ENCODE measurements at regions not wholly inside any gene's neighbourhood (a gene's known extent, or its start where the extent isn't known, plus 50 kb on each side); places are given as distances from the start of the nearest gene placed in this dataset.

DNA sequence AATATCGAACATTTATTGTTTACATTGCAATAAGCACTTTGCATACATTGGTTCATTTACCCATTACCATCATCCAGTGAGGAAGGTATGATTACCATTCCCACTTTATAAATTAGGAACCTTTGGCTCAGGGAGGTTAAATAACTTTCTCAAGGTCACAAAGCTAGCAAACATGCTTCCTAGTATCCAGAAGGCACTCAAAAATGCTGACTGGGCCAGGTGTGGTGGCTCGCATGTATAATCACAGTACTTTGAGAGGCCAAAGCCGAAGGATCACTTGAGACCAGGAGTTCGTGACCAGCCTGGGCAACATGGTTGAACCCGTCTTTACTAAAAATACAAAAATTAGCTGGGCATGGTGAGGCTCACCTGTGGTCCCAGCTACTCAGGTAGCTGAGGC lies 259.6 kb downstream of the TMEM114 start:
- intact Hi-C loops (cut with micrococcal nuclease; ENCODE audit: unreplicated experiment): no loop called here
- no peaks in the 10 kb centered on the region for H4K20me1 ChIP-seq (ENCODE audit: insufficient read depth, low read length)
- no peak overlapping the region for H3K4me2 ChIP-seq (ENCODE audit: low read length)
- CTCF ChIA-PET (ENCODE audit: unreplicated experiment): no interaction called here
- no TSS peak for BruUV-seq (replicated peaks)
- H3K79me2 ChIP-seq (ENCODE audit: insufficient read depth, low read depth, low read length): no peaks in the 10 kb centered on the region
- POLR2A ChIA-PET: no interaction called here
- no peaks in the 10 kb centered on the region for H3K9me2 ChIP-seq (ENCODE audit: insufficient read depth, low read length)
- no peaks in the 10 kb centered on the region for H3K9me3 ChIP-seq (ENCODE audit: low read length)
- H3K36me3 ChIP-seq (ENCODE audit: insufficient read depth, low read length): no peaks in the 10 kb centered on the region
- H2AFZ ChIP-seq (ENCODE audit: low read length): no peak overlapping the region
- no peak overlapping the region for H3K27ac ChIP-seq (ENCODE audit: low read depth, low read length, poor library complexity, severe bottlenecking)
- no peaks in the 10 kb centered on the region for H3K4me1 ChIP-seq (ENCODE audit: insufficient read depth, low read length, poor library complexity, severe bottlenecking)
- DNase-seq (ENCODE audit: low spot score): no peak
- H3K4me3 ChIP-seq (ENCODE audit: low read depth, low read length, poor library complexity, severe bottlenecking): no peak overlapping the region
- TF ChIP-seq EZH2phosphoT487 (IDR thresholded peaks at IDR 0.05; ENCODE audit: borderline replicate concordance, low read depth, low read length): no peak
- TF ChIP-seq, protein P1, sequence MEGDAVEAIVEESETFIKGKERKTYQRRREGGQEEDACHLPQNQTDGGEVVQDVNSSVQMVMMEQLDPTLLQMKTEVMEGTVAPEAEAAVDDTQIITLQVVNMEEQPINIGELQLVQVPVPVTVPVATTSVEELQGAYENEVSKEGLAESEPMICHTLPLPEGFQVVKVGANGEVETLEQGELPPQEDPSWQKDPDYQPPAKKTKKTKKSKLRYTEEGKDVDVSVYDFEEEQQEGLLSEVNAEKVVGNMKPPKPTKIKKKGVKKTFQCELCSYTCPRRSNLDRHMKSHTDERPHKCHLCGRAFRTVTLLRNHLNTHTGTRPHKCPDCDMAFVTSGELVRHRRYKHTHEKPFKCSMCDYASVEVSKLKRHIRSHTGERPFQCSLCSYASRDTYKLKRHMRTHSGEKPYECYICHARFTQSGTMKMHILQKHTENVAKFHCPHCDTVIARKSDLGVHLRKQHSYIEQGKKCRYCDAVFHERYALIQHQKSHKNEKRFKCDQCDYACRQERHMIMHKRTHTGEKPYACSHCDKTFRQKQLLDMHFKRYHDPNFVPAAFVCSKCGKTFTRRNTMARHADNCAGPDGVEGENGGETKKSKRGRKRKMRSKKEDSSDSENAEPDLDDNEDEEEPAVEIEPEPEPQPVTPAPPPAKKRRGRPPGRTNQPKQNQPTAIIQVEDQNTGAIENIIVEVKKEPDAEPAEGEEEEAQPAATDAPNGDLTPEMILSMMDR (conservative IDR thresholded peaks at IDR 0.05; ENCODE audit: low read length): no peak

DNA sequence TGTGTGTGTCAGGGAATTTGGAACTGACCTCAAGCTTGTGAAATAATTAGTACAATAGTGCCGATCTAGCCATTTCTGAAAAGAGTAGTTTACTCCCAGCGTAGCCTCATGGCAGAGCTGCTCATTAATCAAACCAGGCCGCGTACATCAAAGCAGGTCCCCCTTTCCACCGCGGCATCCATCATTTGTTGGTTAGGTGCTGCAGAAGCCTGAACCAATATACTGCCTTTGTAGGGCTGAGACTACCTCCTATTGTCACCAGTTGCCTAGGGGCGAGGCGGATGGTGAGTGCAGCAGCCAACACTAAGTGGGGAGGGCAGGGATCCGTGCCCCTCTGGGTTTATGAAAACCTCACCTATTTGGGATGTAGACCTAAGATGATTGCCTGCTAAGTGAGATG lies 264.1 kb downstream of the TMEM114 start:
- no TSS peak for BruUV-seq (replicated peaks)
- no peaks in the 10 kb centered on the region for H4K20me1 ChIP-seq (ENCODE audit: insufficient read depth, low read length)
- intact Hi-C loops (cut with micrococcal nuclease; ENCODE audit: unreplicated experiment): no loop called here
- no peaks in the 10 kb centered on the region for H3K9me2 ChIP-seq (ENCODE audit: insufficient read depth, low read length)
- ChIA-PET CTCF (ENCODE audit: unreplicated experiment) (no interaction called here), POLR2A (interaction anchor here (0.7 kb wide), 1 partner anchor 8 kb away, joined by 3 read pairs; no protein-coding TSS in a partner anchor)
- H3K4me1 ChIP-seq (ENCODE audit: insufficient read depth, low read length, poor library complexity, severe bottlenecking): no peaks in the 10 kb centered on the region
- H3K36me3 ChIP-seq (ENCODE audit: insufficient read depth, low read length): no peaks in the 10 kb centered on the region
- DNase-seq (ENCODE audit: low spot score): no peak
- H3K79me2 ChIP-seq (ENCODE audit: insufficient read depth, low read depth, low read length): no peaks in the 10 kb centered on the region
- H3K27ac ChIP-seq (ENCODE audit: low read depth, low read length, poor library complexity, severe bottlenecking): no peak overlapping the region
- H3K4me2 ChIP-seq (ENCODE audit: low read length): no peak overlapping the region
- no peaks in the 10 kb centered on the region for H3K9me3 ChIP-seq (ENCODE audit: low read length)
- H2AFZ ChIP-seq (ENCODE audit: low read length): no peak overlapping the region
- no peak overlapping the region for H3K4me3 ChIP-seq (ENCODE audit: low read depth, low read length, poor library complexity, severe bottlenecking)
- no peak for TF ChIP-seq EZH2phosphoT487 (IDR thresholded peaks at IDR 0.05; ENCODE audit: borderline replicate concordance, low read depth, low read length)
- TF ChIP-seq, protein P1 (conservative IDR thresholded peaks at IDR 0.05; ENCODE audit: low read length): no peak

DNA sequence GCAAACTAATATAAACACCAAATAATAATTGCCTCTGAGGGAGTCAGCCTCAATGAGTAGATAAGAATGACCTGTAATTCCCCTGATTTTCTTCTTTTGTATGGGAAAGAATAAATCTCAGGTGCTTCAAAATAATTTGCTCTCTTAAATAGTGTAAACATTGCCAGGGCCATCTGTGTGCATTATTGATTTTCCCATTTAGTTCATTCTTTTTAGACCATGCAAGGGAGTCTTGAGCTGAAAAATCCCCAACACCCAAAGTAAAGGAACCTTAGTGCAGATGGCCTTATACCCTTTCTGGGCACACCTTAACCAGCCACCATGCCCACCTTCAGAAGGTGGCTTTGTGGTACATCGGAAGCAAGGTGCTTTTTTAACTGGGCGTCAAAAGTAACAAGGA lies 267.2 kb downstream of the TMEM114 start:
- H3K4me3 ChIP-seq (ENCODE audit: low read depth, low read length, poor library complexity, severe bottlenecking): no peak overlapping the region
- no peaks in the 10 kb centered on the region for H3K9me3 ChIP-seq (ENCODE audit: low read length)
- no peaks in the 10 kb centered on the region for H4K20me1 ChIP-seq (ENCODE audit: insufficient read depth, low read length)
- no peaks in the 10 kb centered on the region for H3K36me3 ChIP-seq (ENCODE audit: insufficient read depth, low read length)
- H3K4me1 ChIP-seq (ENCODE audit: insufficient read depth, low read length, poor library complexity, severe bottlenecking): no peaks in the 10 kb centered on the region
- POLR2A ChIA-PET: interaction anchor here (0.6 to 0.7 kb wide), 2 partner anchors 298 to 1804 kb away, joined by 3 read pairs; no protein-coding TSS in a partner anchor
- intact Hi-C loops (cut with micrococcal nuclease; ENCODE audit: unreplicated experiment): no loop called here
- CTCF ChIA-PET (ENCODE audit: unreplicated experiment): no interaction called here
- no peak overlapping the region for H3K27ac ChIP-seq (ENCODE audit: low read depth, low read length, poor library complexity, severe bottlenecking)
- no peak for TF ChIP-seq EZH2phosphoT487 (IDR thresholded peaks at IDR 0.05; ENCODE audit: borderline replicate concordance, low read depth, low read length)
- TF ChIP-seq, protein P1 (conservative IDR thresholded peaks at IDR 0.05; ENCODE audit: low read length): no peak
- DNase-seq (ENCODE audit: low spot score): no peak
- no peak overlapping the region for H3K4me2 ChIP-seq (ENCODE audit: low read length)
- no peaks in the 10 kb centered on the region for H3K9me2 ChIP-seq (ENCODE audit: insufficient read depth, low read length)
- no TSS peak for BruUV-seq (replicated peaks)
- H3K79me2 ChIP-seq (ENCODE audit: insufficient read depth, low read depth, low read length): no peaks in the 10 kb centered on the region
- no peak overlapping the region for H2AFZ ChIP-seq (ENCODE audit: low read length)

Measured in OCI-LY7 (cell line).